ENCODE measurements at regions not wholly inside any gene's neighbourhood (a gene's known extent, or its start where the extent isn't known, plus 50 kb on each side); places are given as distances from the start of the nearest gene placed in this dataset.

DNA sequence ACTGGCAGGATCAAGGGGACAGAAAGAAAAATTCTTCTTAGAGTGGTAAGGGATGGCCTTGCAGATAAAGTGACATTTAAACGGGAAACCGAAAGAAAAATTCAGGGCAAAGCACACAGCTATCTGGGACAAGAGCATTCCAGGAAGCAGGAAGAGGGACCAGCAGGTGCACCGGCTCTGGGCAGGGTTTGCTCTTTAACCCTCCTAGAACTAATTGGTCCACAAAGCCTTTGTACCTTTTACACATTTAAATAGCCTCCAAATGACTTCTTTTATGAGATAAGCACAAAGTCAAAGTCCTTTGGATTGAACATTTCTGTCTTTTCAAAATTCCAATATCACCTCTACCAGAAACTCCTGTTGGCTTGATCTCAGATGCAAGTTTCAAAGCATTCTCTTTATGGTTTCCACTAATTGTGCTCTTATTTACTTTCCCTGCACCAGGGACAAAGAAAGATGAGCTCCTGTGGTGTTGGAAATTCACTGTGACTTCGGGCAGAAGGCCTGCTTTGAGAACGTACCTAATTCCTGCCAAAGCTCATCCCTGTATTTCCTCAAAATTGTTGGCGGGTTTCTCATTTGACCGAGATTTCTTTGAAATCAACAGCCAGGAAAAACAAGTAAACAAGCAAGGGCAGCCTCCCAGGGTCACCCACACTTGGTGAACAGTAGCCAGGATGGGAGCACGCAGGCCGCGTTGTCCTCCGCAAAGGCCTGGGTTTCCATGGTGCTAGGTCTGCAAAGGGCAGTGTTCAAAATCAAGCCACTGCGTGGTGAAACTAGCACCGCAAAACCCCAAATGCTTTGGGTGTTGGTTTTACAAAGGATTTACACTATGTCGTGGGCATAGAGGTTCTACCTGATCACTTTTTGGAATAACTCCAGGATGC, 98.6 kb downstream of the IRS2 start:
- TF ChIP-seq EZH2 (IDR thresholded peaks at IDR 0.05), result no peak
- no peak for TF ChIP-seq POLR2AphosphoS5 (IDR thresholded peaks at IDR 0.05; ENCODE audit: borderline replicate concordance, low read depth, low read length)
- no peak for TF ChIP-seq FOXP2 (optimal IDR thresholded peaks at IDR 0.05; ENCODE audit: control extremely low read depth, extremely low read length, insufficient read depth)

Data from SK-N-MC (cell line).